PC-9 (cell line): ENCODE measurements at regions not wholly inside any gene's neighbourhood (a gene's known extent, or its start where the extent isn't known, plus 50 kb on each side); places are given as distances from the start of the nearest gene placed in this dataset.

Experiments used
- BruUV-seq: library from RNA; stranded (reverse); fragments of 400-500 nt; replicated peaks from 2 replicates; lab custom pipeline; 2021; lab: Mats Ljungman, UMichigan
- CTCF ChIA-PET: fragments of 300-600 bp; sonication (Branson Sonifier 250); formaldehyde crosslinking; loops from one replicate; lab custom pipeline; 2022; ENCODE audit warnings: antibody characterized with exemption; lab: Charles Lee
- POLR2A ChIA-PET: fragments of 300-600 bp; sonication (Branson Sonifier 250); formaldehyde crosslinking; loops from one replicate; lab custom pipeline; 2022; ENCODE audit warnings: antibody characterized with exemption; ENCODE audit not compliant: unreplicated experiment; lab: Charles Lee
- DNase-seq, 2 experiments: peaks; one replicate each; pipeline versions ENCODE4 v3.0.0 to v3.0.0-alpha.2; 2015 to 2022; ENCODE audit warnings: mixed read lengths in 1 of 2
- H2AFZ ChIP-seq: fragments of 200-600 bp; sonication (generic); 2 replicates; pipeline ENCODE4 v1.8.1; 2017; ENCODE audit warnings: antibody characterized with exemption
- H3F3A ChIP-seq: fragments of 200-600 bp; sonication (generic); 2 replicates; pipeline ENCODE4 v1.8.1; 2017; ENCODE audit warnings: antibody characterized with exemption, mild to moderate bottlenecking, low read depth; ENCODE audit not compliant: insufficient read depth
- H3K27ac ChIP-seq: fragments of 200-600 bp; sonication (generic); 2 replicates; pipeline ENCODE4 v1.6.1; 2016; ENCODE audit warnings: mixed run types
- H3K27me3 ChIP-seq: fragments of 200-600 bp; sonication (generic); 2 replicates; pipeline ENCODE4 v1.6.1; 2016; ENCODE audit warnings: low read depth, mixed run types; ENCODE audit not compliant: insufficient read depth
- H3K36me3 ChIP-seq: fragments of 200-600 bp; sonication (generic); 2 replicates; pipeline ENCODE4 v1.6.1; 2016; ENCODE audit warnings: low read depth, mixed run types
- H3K4me1 ChIP-seq: fragments of 200-600 bp; sonication (generic); replicated peaks from 2 replicates; pipeline ENCODE4 v1.6.1; 2016; ENCODE audit warnings: mixed run types; ENCODE audit not compliant: insufficient read depth
- H3K4me2 ChIP-seq: fragments of 200-600 bp; sonication (generic); 2 replicates; pipeline ENCODE4 v1.6.1; 2017; ENCODE audit warnings: mixed run types
- H3K4me3 ChIP-seq: fragments of 200-600 bp; sonication (generic); 2 replicates; pipeline ENCODE4 v1.6.1; 2016; ENCODE audit warnings: mixed run types
- H3K79me2 ChIP-seq: fragments of 200-600 bp; sonication (generic); 2 replicates; pipeline ENCODE4 v1.6.1; 2017; ENCODE audit warnings: low read depth, mixed run types
- H3K9me2 ChIP-seq: fragments of 200-600 bp; sonication (generic); 2 replicates; pipeline ENCODE4 v1.8.1; 2017; ENCODE audit warnings: mild to moderate bottlenecking; ENCODE audit not compliant: insufficient read depth
- H3K9me3 ChIP-seq: fragments of 200-600 bp; sonication (generic); 2 replicates; pipeline ENCODE4 v1.8.1; 2016; ENCODE audit warnings: low read depth; ENCODE audit not compliant: insufficient read depth
- H4K20me1 ChIP-seq: fragments of 200-600 bp; sonication (generic); 2 replicates; pipeline ENCODE4 v1.8.1; 2017; ENCODE audit not compliant: insufficient read depth
- EZH2 ChIP-seq: fragments of 200-600 bp; sonication (generic); IDR thresholded peaks from 2 replicates; pipeline ENCODE4 v1.8.0; 2017; ENCODE audit warnings: antibody characterized with exemption, low read depth
- intact Hi-C: fragments of 100-400 bp; cut with micrococcal nuclease; formaldehyde crosslinking; loops from one replicate; pipeline ENCODE4 v1.10.0; 2022; ENCODE audit not compliant: unreplicated experiment
- TF ChIP-seq, protein P1 (sequence below): fragments of 200-600 bp; sonication (generic); conservative IDR thresholded peaks from 2 replicates; pipeline ENCODE4 v1.6.1; 2017; ENCODE audit warnings: mixed run types, antibody characterized with exemption, mild to moderate bottlenecking, moderate library complexity

DNA sequence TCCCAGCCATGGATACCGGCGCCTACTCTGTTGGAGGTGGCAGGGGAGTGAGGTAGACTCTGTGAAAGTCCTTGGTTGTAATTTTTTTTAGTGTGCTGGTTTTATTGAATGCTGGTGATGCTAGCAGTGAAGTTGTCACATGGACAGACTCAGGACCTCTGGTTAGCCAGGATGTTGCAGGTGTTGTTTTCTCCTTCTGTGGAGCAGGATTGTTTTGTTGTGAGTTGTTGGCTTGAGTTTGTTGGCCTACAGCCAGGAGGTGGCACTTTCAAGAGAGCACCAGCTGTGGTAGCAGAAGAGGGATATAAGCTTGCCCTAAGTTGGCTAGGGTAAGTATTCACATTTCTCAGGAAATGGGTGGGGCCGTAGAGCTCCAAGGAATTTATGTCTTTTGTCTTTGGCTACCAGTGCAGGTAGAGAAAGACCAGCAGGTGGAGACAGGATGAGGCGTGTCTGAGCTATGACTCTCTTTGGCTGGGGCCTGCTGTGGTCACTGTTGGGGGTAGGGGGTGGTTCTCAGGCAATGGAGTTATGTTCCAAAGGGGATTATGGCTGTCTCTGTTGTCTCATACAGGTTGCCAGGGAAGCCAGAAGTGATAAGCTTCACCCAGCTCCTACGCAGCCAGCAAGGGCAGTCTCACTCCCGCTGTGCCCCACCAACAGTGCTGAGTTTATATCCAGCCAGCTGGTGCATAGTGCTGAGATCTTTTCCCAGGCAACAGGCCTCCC, 248.7 kb downstream of the TAF11L14 start:
- intact Hi-C loops, result no loop called here
- DNase-seq, result no peak
- H3F3A ChIP-seq, result no peaks in the 10 kb centered on the region
- peaks cover 1% of the 10 kb centered on the region; the same call in 1 of the 2 replicates for H3K9me2 ChIP-seq
- POLR2A ChIA-PET, result no interaction called here
- CTCF ChIA-PET, result no interaction called here
- no peak overlapping the region for H3K4me3 ChIP-seq
- no peak overlapping the region for H3K4me2 ChIP-seq
- no peaks in the 10 kb centered on the region for H3K27me3 ChIP-seq
- no peak overlapping the region for H2AFZ ChIP-seq
- 0 out of 2 replicates have a peak, but pooled peaks cover 7% of the 10 kb centered on the region for H3K9me3 ChIP-seq
- no peak overlapping the region for H3K27ac ChIP-seq
- BruUV-seq, result no TSS peak
- no peaks in the 10 kb centered on the region for H3K36me3 ChIP-seq
- H4K20me1 ChIP-seq, result no peaks in the 10 kb centered on the region
- H3K79me2 ChIP-seq, result no peaks in the 10 kb centered on the region
- H3K4me1 ChIP-seq, result no peaks in the 10 kb centered on the region
- no peak for TF ChIP-seq EZH2
- TF ChIP-seq, protein P1, sequence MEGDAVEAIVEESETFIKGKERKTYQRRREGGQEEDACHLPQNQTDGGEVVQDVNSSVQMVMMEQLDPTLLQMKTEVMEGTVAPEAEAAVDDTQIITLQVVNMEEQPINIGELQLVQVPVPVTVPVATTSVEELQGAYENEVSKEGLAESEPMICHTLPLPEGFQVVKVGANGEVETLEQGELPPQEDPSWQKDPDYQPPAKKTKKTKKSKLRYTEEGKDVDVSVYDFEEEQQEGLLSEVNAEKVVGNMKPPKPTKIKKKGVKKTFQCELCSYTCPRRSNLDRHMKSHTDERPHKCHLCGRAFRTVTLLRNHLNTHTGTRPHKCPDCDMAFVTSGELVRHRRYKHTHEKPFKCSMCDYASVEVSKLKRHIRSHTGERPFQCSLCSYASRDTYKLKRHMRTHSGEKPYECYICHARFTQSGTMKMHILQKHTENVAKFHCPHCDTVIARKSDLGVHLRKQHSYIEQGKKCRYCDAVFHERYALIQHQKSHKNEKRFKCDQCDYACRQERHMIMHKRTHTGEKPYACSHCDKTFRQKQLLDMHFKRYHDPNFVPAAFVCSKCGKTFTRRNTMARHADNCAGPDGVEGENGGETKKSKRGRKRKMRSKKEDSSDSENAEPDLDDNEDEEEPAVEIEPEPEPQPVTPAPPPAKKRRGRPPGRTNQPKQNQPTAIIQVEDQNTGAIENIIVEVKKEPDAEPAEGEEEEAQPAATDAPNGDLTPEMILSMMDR, result no peak

DNA sequence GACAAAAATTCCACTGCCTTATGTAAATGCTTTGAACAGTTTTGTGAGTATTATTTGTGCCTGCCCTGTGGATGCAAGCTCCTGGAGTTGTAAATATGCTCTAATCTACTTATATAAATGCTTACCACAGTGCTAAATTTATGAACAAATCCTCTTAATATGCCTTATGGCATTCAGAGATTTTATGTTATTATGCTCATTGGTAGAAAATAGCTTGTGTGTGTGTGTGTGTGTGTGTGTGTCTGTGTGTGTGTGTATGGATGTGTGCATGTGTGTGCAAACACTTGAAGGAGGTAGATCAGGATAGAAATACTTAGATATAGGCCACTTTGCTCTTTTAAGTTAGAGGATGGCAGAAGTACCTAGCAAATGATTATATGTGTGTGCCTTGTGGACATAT, 253.9 kb downstream of the TAF11L14 start:
- POLR2A ChIA-PET, result no interaction called here
- BruUV-seq, result no TSS peak

DNA sequence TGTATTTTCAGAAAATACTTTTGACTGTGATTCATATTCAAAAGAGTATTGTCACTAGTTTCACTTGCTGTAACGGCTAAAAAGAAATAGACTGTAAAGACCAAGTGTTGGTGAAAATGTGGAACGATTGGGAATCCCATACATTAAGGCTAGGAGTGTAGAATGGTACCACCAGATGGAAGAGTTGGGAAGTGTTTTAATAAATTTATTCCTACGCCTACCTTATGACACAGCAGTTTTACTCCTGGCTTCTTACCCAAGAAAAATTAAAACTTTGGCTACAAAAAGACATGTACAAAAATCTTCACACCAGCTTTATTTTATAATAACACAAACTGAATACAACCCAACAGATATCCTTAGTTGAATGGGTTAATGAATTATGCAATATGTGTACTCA, 256.2 kb downstream of the TAF11L14 start:
- H3K4me3 ChIP-seq, result no peak overlapping the region
- TF ChIP-seq, protein P1, result no peak
- no peak for TF ChIP-seq EZH2
- POLR2A ChIA-PET, result no interaction called here

More for the DNA sequence above, 253.9 kb downstream of the TAF11L14 start:
- Histone ChIP-seq H3K4me3 (no peak overlapping the region), H3K9me3 (0 out of 2 replicates have a peak, but pooled peaks cover 4% of the 10 kb centered on the region), H3F3A (no peaks in the 10 kb centered on the region), H3K27ac (no peak overlapping the region), H4K20me1 (no peaks in the 10 kb centered on the region), H3K27me3 (no peaks in the 10 kb centered on the region), H3K9me2 (peaks cover 5% of the 10 kb centered on the region; the same call in 1 of the 2 replicates), H3K4me1 (no peaks in the 10 kb centered on the region), H2AFZ (no peak overlapping the region), H3K79me2 (no peaks in the 10 kb centered on the region), H3K36me3 (no peaks in the 10 kb centered on the region), H3K4me2 (no peak overlapping the region)
- DNase-seq, result no peak
- intact Hi-C loops, result no loop called here
- TF ChIP-seq, protein P1, result no peak
- no peak for TF ChIP-seq EZH2
- CTCF ChIA-PET, result no interaction called here

More for the DNA sequence above, 256.2 kb downstream of the TAF11L14 start:
- Histone ChIP-seq H3F3A (peaks cover 2% of the 10 kb centered on the region; the same call in 1 of the 2 replicates), H3K9me2 (peaks cover 5% of the 10 kb centered on the region; the same call in 1 of the 2 replicates), H4K20me1 (no peaks in the 10 kb centered on the region), H3K9me3 (0 out of 2 replicates have a peak, but pooled peaks cover 4% of the 10 kb centered on the region), H2AFZ (no peak overlapping the region), H3K36me3 (no peaks in the 10 kb centered on the region), H3K79me2 (no peaks in the 10 kb centered on the region), H3K4me2 (no peak overlapping the region), H3K27ac (no peak overlapping the region), H3K4me1 (no peaks in the 10 kb centered on the region), H3K27me3 (no peaks in the 10 kb centered on the region)
- no TSS peak for BruUV-seq
- DNase-seq, result no peak
- intact Hi-C loops, result no loop called here
- CTCF ChIA-PET, result no interaction called here
